ENCODE measurements at regions not wholly inside any gene's neighbourhood (a gene's known extent, or its start where the extent isn't known, plus 50 kb on each side); places are given as distances from the start of the nearest gene placed in this dataset.

- DNase-seq (ENCODE audit: low read depth in 3 of 3) = no peak
Measured at GRCh38 chr3:22111226-22111625, 360.2 kb upstream of the ZNF385D start.

GRCh38 chr3:22113453-22113852 lies 362.4 kb upstream of the ZNF385D start:
- DNase-seq (ENCODE audit: low read depth in 3 of 3) = no peak

DNA sequence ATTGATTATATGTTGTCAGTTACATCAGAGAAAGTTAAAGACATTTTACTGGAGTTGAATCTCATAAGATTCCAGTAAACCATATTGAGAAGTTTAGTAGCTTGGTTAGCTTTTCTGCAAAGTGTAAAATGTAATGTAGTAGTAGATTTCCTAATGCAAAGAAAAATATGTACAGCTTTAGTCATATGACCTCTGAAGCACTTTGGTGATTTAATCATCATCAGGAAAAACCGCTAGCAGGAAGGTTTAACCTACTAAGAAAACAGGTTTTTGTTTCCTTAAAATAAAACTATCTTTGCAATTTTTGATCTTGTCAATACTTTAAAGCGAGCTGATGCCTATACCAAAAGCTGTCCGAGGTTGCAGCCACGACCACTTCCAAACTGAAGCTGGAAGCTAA lies 364.6 kb upstream of the ZNF385D start:
- DNase-seq (ENCODE audit: low read depth in 3 of 3) = no peak

GRCh38 chr3:22117091-22117490 lies 366.1 kb upstream of the ZNF385D start:
- DNase-seq (ENCODE audit: low read depth in 3 of 3) = no peak

DNA sequence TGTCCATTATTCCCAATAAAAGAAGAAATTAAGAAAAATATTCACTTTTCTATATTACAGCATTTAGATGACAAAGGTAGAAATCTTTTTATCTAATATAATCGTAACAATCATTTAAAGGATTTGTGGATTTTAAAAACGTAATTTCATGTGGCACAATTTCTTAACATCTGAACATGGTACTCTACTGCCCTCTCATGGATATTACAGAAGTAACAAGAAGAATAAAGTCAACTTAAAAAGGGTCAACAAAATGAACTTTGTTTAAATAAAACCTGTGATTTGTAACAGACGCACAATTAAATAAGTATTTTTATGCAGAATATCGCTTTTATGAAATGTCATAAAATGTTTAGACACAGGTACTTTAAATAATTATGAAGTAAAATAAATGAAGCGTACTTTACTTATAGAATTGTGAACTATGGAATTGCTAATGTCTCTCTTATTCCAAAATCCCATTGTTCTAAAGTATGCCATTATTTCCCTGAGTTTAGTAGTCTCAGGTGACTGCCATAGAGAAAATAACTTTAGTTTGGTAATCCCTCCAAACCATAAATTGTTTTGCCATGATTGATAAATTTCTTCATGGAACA lies 366.8 kb upstream of the ZNF385D start:
- DNase-seq (ENCODE audit: low read depth in 3 of 3) = no peak

GRCh38 chr3:22118542-22118941 lies 367.5 kb upstream of the ZNF385D start:
- no peak for DNase-seq (ENCODE audit: low read depth in 3 of 3)

GRCh38 chr3:22121068-22121701 lies 370.2 kb upstream of the ZNF385D start:
- DNase-seq (ENCODE audit: low read depth in 3 of 3) = no peak

DNA sequence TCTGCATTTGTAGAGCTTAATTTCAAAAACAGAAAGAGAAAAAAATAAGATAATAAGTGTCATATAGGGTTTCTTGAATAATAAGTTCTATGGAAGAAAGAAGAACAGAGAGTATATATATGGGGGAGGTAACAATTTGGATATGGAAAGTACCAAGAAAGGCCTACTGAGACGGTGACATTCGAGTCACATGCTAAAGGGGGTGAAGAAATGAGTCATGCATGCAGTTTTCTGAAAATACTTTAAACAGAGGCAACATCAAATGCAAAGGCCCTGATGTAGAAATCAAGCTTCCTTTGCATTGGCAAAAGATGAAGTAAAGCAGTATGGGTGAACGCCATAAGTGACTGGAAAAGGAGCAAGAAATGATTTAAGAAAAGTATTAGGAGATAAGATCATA lies 371.6 kb upstream of the ZNF385D start:
- no peak for DNase-seq (ENCODE audit: low read depth in 3 of 3)

GRCh38 chr3:22129101-22129500 lies 378.1 kb upstream of the ZNF385D start:
- DNase-seq (ENCODE audit: low read depth in 3 of 3) = no peak

- DNase-seq (ENCODE audit: low read depth in 3 of 3) = no peak
Measured at GRCh38 chr3:22141769-22142168, 390.8 kb upstream of the ZNF385D start.

- DNase-seq (ENCODE audit: low read depth in 3 of 3) = no peak
Measured at GRCh38 chr3:22147161-22147560, 396.2 kb upstream of the ZNF385D start.

DNA sequence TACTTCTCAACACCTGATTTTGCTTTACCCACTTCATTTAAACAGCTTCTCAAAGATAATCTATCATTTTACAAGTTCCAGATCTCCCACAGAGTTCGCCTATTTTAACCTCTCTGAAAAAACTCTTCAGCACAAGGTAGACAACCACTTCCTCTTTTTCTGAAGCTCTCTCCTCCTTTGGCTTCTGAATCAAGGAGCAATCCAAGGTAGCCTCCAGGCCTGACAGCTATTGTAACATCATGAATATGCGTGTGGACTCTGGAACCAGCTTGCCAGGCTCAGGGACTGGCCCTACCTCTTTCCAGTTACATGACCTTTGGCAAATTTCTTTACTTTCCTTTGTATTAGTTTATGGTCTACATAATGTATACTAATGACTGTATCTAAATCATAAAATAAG lies 405.9 kb upstream of the ZNF385D start:
- DNase-seq (ENCODE audit: low read depth in 3 of 3) = no peak

DNA sequence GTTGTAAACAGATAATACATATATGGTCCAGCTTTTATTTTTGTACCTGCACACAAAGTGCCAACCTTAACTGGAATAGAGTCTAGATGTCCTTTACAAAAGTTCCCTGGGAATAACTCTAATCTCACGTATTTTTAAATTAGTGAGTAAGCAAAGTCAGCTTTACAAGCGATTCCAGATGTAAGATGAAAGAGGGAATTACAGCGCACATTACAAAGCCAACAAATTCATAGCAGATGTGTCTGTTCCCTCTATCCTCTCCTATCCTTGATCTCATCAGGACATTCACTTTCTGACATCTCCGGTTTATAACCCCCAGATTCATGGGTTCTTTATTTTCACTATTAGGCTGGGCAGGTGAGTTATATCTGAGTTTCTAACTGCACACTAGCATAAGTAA lies 406.8 kb upstream of the ZNF385D start:
- no peak for DNase-seq (ENCODE audit: low read depth in 3 of 3)

- no peak for DNase-seq (ENCODE audit: low read depth in 3 of 3)
Measured at GRCh38 chr3:22159004-22159695, 408.1 kb upstream of the ZNF385D start.

GRCh38 chr3:22161315-22161714 lies 410.3 kb upstream of the ZNF385D start:
- DNase-seq (ENCODE audit: low read depth in 3 of 3) = no peak

DNA sequence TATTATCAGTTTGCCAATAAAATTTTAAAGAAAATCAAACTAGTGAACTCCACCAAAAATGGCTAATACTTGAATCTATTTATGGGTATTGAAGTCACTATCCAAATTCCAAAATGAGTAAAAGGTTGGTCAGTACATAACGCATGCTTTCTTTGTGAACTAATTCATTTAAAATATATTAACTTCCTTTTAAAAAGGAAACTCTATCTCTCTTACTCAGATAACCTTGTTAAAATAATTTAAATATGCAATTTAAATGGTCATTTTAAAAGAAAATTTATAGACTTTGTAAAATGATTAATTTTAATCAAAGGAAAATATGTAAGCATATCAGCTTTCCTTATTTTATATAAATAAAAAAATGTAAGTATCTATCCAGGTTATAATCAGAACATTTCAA lies 419.4 kb upstream of the ZNF385D start:
- no peak for DNase-seq (ENCODE audit: low read depth in 3 of 3)

DNA sequence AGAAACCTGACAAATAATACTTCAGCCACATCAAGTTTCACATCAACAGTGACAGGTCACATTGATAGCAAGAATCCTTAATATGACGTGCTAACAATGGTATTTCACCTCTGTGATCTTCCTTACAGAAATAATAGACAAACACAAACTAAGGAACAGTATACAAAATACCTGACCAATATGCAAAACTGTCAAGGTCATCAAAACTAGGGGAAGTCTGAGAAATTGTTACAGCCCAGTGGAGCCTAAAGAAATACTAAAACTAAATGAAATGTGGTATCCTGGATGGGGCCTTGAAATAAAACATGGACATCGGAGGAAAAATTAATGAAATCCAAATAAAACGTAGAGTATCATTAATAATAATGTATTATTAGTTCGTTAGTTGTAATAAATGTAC lies 422.0 kb upstream of the ZNF385D start:
- no peak for DNase-seq (ENCODE audit: low read depth in 3 of 3)

GRCh38 chr3:22175947-22176346 lies 424.9 kb upstream of the ZNF385D start:
- no peak for DNase-seq (ENCODE audit: low read depth in 3 of 3)

DNA sequence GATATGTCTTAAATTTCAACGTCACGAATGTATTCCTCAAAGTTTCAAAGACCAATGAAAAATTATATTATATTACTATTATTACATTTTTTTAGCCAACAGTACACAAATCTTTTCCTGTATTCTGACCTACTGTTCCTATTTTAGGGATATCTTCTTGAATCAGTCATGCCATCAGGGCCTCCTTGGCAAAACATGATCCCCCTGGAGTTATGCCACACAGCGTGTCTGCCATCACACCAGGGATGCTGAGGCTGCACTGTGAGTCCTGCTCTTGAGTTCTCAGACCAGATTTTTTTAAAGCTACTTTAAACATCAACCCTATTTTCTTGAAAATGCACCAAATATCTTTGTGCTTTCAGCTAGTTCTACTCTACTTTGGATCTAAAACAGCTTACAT lies 425.9 kb upstream of the ZNF385D start:
- no peak for DNase-seq (ENCODE audit: low read depth in 3 of 3)

DNA sequence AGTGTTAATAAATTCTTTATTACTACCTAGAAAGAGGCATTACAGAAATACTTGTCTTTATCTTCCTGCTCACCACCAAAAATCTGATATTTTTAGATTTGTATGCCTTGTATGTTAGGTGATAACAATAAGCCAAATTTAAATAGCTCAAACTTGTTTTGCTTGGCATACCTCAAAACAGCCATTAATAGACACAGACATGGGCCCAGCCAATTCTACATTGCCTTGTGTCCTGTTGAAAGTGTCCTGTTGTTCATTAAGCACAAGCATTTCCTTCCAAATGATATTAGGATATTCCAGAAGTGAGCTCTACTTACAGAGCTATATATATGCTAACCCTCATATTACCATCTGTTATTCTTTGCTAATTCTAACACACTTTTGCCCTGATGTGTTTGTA lies 438.6 kb upstream of the ZNF385D start:
- no peak for DNase-seq (ENCODE audit: low read depth in 3 of 3)

DNA sequence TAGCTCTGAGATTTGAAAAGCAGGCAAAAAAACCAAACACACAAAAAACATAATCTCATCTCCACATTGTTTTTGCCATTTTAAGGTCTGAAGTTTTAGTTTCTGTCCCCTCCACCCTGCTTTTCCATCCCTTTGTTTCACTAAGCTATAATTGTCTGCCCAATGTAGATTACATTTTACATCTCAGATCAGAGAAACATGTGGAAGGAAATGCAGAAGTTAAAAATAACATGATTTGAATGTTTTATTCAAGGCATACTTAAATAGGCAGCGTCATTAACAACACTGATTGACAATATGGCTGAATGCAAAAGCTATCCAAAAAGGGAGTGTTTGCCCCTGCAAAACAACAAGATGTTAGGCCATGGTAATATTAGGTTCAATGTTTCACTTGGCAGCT lies 448.1 kb upstream of the ZNF385D start:
- no peak for DNase-seq (ENCODE audit: low read depth in 3 of 3)

DNA sequence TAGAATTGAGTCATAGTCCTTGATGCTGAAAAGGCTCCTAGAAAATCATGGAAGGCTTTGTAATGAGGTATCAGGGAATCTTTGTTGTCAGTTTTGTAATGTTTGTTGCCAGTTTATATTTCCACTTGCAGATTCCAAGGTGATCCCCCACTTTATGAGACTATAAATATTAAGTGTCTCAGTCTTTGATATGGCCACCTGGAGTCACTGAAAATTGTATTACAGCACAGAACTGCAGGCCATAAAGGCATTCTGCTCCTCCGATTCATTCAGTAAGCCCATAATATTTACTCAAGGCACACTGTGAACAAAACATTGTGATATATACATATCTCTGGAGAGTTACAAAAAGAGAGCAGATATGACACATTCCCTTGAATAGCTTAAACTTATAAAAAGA lies 457.8 kb upstream of the ZNF385D start:
- no peak for DNase-seq (ENCODE audit: low read depth in 3 of 3)

DNA sequence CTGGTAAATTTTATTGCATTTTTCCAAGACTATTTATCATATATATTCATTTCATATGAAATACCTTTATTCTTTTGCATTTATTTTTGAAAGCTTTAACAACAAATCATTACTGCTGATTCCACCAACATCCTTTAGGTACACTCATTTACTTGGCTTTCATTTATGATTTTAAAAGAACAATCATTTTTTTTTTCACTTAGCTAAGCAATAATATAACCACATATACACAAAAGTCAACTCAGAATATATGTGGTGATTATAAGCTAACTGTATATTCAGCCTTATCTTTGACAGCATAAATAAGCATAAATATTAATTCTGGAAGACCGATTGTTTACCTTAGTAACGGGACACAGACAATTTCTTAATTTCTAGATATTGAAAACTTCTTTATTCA lies 458.6 kb upstream of the ZNF385D start:
- no peak for DNase-seq (ENCODE audit: low read depth in 3 of 3)

- DNase-seq (ENCODE audit: low read depth in 3 of 3) = no peak
Measured at GRCh38 chr3:22210693-22211092, 459.7 kb upstream of the ZNF385D start.
